ENCODE measurements at regions not wholly inside any gene's neighbourhood (a gene's known extent, or its start where the extent isn't known, plus 50 kb on each side); places are given as distances from the start of the nearest gene placed in this dataset.
A peak's percentile ranks its signal among the peaks of the same experiment; 100 is the strongest.

GRCh38 chr2:48187503-48187902, 127.0 kb upstream of the FOXN2 start:
- 100% methylated on average over 1 of the region's 1 CpG for WGBS (ENCODE audit: insufficient coverage)
- H3K27ac ChIP-seq (ENCODE audit: low read length): no peak overlapping the region
- H3K4me3 ChIP-seq (ENCODE audit: low read length): no peak overlapping the region
- Mint-ChIP-seq H3K27me3 (ENCODE audit: low read depth in 2 of 2) (no peaks in the 10 kb centered on the region), H3K27ac (no peak overlapping the region), H3K9me3 (no peaks in the 10 kb centered on the region), H3K4me3 (no peak overlapping the region), H3K36me3 (no peaks in the 10 kb centered on the region), H3K4me1 (peaks cover 0 to 10% of the 10 kb centered on the region in 2 donors)
- TF ChIP-seq, protein P1, sequence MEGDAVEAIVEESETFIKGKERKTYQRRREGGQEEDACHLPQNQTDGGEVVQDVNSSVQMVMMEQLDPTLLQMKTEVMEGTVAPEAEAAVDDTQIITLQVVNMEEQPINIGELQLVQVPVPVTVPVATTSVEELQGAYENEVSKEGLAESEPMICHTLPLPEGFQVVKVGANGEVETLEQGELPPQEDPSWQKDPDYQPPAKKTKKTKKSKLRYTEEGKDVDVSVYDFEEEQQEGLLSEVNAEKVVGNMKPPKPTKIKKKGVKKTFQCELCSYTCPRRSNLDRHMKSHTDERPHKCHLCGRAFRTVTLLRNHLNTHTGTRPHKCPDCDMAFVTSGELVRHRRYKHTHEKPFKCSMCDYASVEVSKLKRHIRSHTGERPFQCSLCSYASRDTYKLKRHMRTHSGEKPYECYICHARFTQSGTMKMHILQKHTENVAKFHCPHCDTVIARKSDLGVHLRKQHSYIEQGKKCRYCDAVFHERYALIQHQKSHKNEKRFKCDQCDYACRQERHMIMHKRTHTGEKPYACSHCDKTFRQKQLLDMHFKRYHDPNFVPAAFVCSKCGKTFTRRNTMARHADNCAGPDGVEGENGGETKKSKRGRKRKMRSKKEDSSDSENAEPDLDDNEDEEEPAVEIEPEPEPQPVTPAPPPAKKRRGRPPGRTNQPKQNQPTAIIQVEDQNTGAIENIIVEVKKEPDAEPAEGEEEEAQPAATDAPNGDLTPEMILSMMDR (IDR thresholded peaks at IDR 0.05): no peak
- no peaks in the 10 kb centered on the region for H3K27me3 ChIP-seq (ENCODE audit: control insufficient read depth, insufficient read depth, low read length)
- ATAC-seq: no peak
- no peaks in the 10 kb centered on the region for H3K36me3 ChIP-seq (ENCODE audit: control insufficient read depth, insufficient read depth, low read length)
- DNase-seq: no peak
- peaks cover 2% of the 10 kb centered on the region for H3K4me1 ChIP-seq (ENCODE audit: control insufficient read depth, insufficient read depth, low read length)
- intact Hi-C loops (cut with micrococcal nuclease): no loop called here
- no peaks in the 10 kb centered on the region for H3K9me3 ChIP-seq (ENCODE audit: control insufficient read depth, insufficient read depth, low read length)

- no peaks in the 10 kb centered on the region for H3K9me3 ChIP-seq (ENCODE audit: control insufficient read depth, insufficient read depth, low read length)
- WGBS (ENCODE audit: insufficient coverage): 89% methylated on average over 2 of the region's 4 CpGs
- H3K36me3 ChIP-seq (ENCODE audit: control insufficient read depth, insufficient read depth, low read length): no peaks in the 10 kb centered on the region
- Mint-ChIP-seq H3K4me3 (no peak overlapping the region), H3K27me3 (ENCODE audit: low read depth in 2 of 2) (no peaks in the 10 kb centered on the region), H3K9me3 (no peaks in the 10 kb centered on the region), H3K4me1 (peaks cover 0 to 10% of the 10 kb centered on the region in 2 donors), H3K27ac (peak overlapping the region in 1 of 2 donors; percentile 18), H3K36me3 (no peaks in the 10 kb centered on the region)
- peaks cover 2% of the 10 kb centered on the region for H3K4me1 ChIP-seq (ENCODE audit: control insufficient read depth, insufficient read depth, low read length)
- H3K27ac ChIP-seq (ENCODE audit: low read length): no peak overlapping the region
- TF ChIP-seq, protein P1 (IDR thresholded peaks at IDR 0.05): no peak
- H3K27me3 ChIP-seq (ENCODE audit: control insufficient read depth, insufficient read depth, low read length): no peaks in the 10 kb centered on the region
- intact Hi-C loops (cut with micrococcal nuclease): no loop called here
- DNase-seq (no peak), ATAC-seq (peak in 1 of 3 donors; percentile 55)
- H3K4me3 ChIP-seq (ENCODE audit: low read length): no peak overlapping the region
Observed at GRCh38 chr2:48189552-48190228, 124.8 kb upstream of the FOXN2 start.

DNA sequence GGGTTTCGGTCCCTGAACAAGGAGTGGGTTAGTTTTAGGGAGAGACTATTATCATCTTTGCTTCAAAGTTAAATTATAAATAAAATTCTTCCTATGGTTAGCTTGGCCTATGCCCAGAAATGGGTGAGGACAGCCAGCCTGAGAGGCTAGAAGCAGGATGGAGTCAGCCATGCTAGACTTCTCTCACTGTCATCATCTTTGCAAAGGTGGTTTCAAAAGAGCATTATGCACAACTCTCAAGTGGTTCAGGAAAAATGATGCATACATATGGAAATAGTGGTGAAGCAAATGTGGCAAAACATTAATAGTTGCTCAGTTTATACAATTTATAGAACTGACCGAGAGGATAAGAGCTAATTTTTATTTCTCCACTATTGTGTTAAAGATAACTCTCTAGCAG, 124.3 kb upstream of the FOXN2 start:
- no CpG with 5 or more reads among the region's 2 CpGs for WGBS (ENCODE audit: insufficient coverage)
- DNase-seq: no peak
- no peak for ATAC-seq
- H3K9me3 Mint-ChIP-seq: no peaks in the 10 kb centered on the region
- no peaks in the 10 kb centered on the region for H3K36me3 ChIP-seq (ENCODE audit: control insufficient read depth, insufficient read depth, low read length)
- H3K4me1 ChIP-seq (ENCODE audit: control insufficient read depth, insufficient read depth, low read length): peaks cover 2% of the 10 kb centered on the region
- H3K27me3 Mint-ChIP-seq (ENCODE audit: low read depth in 2 of 2): no peaks in the 10 kb centered on the region
- H3K9me3 ChIP-seq (ENCODE audit: control insufficient read depth, insufficient read depth, low read length): no peaks in the 10 kb centered on the region
- TF ChIP-seq, protein P1 (IDR thresholded peaks at IDR 0.05): no peak
- peaks cover 0 to 10% of the 10 kb centered on the region in 2 donors for H3K4me1 Mint-ChIP-seq
- peak overlapping the region in 1 of 2 donors; percentile 18 for H3K27ac Mint-ChIP-seq
- no peaks in the 10 kb centered on the region for H3K27me3 ChIP-seq (ENCODE audit: control insufficient read depth, insufficient read depth, low read length)
- no peak overlapping the region for H3K4me3 Mint-ChIP-seq
- H3K4me3 ChIP-seq (ENCODE audit: low read length): no peak overlapping the region
- no peaks in the 10 kb centered on the region for H3K36me3 Mint-ChIP-seq
- H3K27ac ChIP-seq (ENCODE audit: low read length): no peak overlapping the region
- intact Hi-C loops (cut with micrococcal nuclease): no loop called here

DNA sequence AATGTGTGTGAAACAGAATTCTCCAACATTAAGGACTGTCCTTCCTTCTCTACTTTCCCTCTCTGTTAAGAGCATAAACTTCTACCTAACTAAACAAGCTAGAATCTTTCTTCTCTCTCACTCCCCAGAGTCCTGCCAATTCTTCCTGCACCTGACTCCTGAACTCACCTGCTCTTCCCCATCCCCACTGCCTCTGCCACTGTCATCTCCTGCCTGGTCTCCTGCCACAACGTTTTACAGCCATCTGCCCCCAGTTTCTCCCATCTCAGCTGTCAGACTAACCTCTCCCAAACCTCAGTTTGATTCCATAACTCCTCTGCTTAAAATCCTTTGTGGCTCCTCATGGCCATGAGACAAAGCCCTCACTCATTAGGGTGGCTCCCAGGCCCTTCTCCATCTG, 119.8 kb upstream of the FOXN2 start:
- Mint-ChIP-seq H3K27me3 (ENCODE audit: low read depth in 2 of 2) (no peaks in the 10 kb centered on the region), H3K4me1 (peaks cover 0 to 4% of the 10 kb centered on the region in 2 donors), H3K9me3 (no peaks in the 10 kb centered on the region), H3K36me3 (no peaks in the 10 kb centered on the region), H3K27ac (no peak overlapping the region), H3K4me3 (no peak overlapping the region)
- no peaks in the 10 kb centered on the region for H3K9me3 ChIP-seq (ENCODE audit: control insufficient read depth, insufficient read depth, low read length)
- H3K27ac ChIP-seq (ENCODE audit: low read length): no peak overlapping the region
- 49% methylated on average over 1 of the region's 1 CpG for WGBS (ENCODE audit: insufficient coverage)
- peaks cover 2% of the 10 kb centered on the region for H3K4me1 ChIP-seq (ENCODE audit: control insufficient read depth, insufficient read depth, low read length)
- no peaks in the 10 kb centered on the region for H3K27me3 ChIP-seq (ENCODE audit: control insufficient read depth, insufficient read depth, low read length)
- intact Hi-C loops (cut with micrococcal nuclease): no loop called here
- TF ChIP-seq, protein P1 (IDR thresholded peaks at IDR 0.05): no peak
- no peaks in the 10 kb centered on the region for H3K36me3 ChIP-seq (ENCODE audit: control insufficient read depth, insufficient read depth, low read length)
- DNase-seq: no peak
- no peak for ATAC-seq
- no peak overlapping the region for H3K4me3 ChIP-seq (ENCODE audit: low read length)

All from natural killer cell (primary cell).